Caco-2 (cell line): ENCODE measurements at regions not wholly inside any gene's neighbourhood (a gene's known extent, or its start where the extent isn't known, plus 50 kb on each side); places are given as distances from the start of the nearest gene placed in this dataset.

Experiments used
- BruUV-seq: library from RNA; stranded (reverse); fragments of 400-500 nt; replicated peaks from 2 replicates; lab custom pipeline; 2021; lab: Mats Ljungman, UMichigan
- CTCF ChIA-PET: fragments of 300-600 bp; sonication (Branson Sonifier 250); formaldehyde crosslinking; loops from one replicate; lab custom pipeline; 2022; ENCODE audit warnings: antibody characterized with exemption; lab: Charles Lee
- POLR2A ChIA-PET: fragments of 300-600 bp; sonication (Branson Sonifier 250); formaldehyde crosslinking; loops from one replicate; lab custom pipeline; 2022; ENCODE audit warnings: antibody characterized with exemption; lab: Charles Lee
- DNase-seq, 2 experiments: peaks; one replicate each; pipeline versions ENCODE4 v3.0.0 to v3.0.0-alpha.2; 2020 to 2022
- H3K27me3 ChIP-seq: replicated peaks from 2 replicates; pipeline ENCODE4 v1.6.0; 2011; ENCODE audit warnings: low read length; ENCODE audit not compliant: control insufficient read depth, insufficient read depth
- H3K36me3 ChIP-seq: 2 replicates; pipeline ENCODE4 v1.5.1; 2011; ENCODE audit warnings: low read length; ENCODE audit not compliant: control insufficient read depth, insufficient read depth
- H3K4me1 ChIP-seq: fragments of 250-450 bp; sonication (Bioruptor Pico); 2 replicates; pipeline ENCODE4 v1.5.1; 2020; ENCODE audit warnings: mild to moderate bottlenecking
- H3K4me3 ChIP-seq: 2 replicates; pipeline ENCODE4 v1.5.1; 2011; ENCODE audit warnings: low read depth, mild to moderate bottlenecking, control low read depth, low read length
- H3K9me3 ChIP-seq: fragments of 250-450 bp; sonication (Bioruptor Pico); 2 replicates; pipeline ENCODE4 v1.5.1; 2020; ENCODE audit warnings: mild to moderate bottlenecking, moderate library complexity
- H3K27ac Mint-ChIP-seq: one replicate; pipeline ENCODE4 v1.8.0; 2022; ENCODE audit warnings: mixed read lengths; ENCODE audit not compliant: unreplicated experiment
- H3K27me3 Mint-ChIP-seq: one replicate; pipeline ENCODE4 v1.8.0; 2022; ENCODE audit warnings: mixed read lengths; ENCODE audit not compliant: insufficient read depth, unreplicated experiment
- H3K36me3 Mint-ChIP-seq: one replicate; pipeline ENCODE4 v1.8.0; 2022; ENCODE audit warnings: mild to moderate bottlenecking, mixed read lengths; ENCODE audit not compliant: insufficient read depth, unreplicated experiment
- H3K4me1 Mint-ChIP-seq: one replicate; pipeline ENCODE4 v1.8.0; 2022; ENCODE audit warnings: low read depth, mixed read lengths; ENCODE audit not compliant: unreplicated experiment
- H3K4me3 Mint-ChIP-seq: one replicate; pipeline ENCODE4 v1.8.0; 2022; ENCODE audit warnings: mild to moderate bottlenecking, moderate library complexity, mixed read lengths; ENCODE audit not compliant: unreplicated experiment
- H3K9me3 Mint-ChIP-seq: one replicate; pipeline ENCODE4 v1.8.0; 2022; ENCODE audit warnings: mixed read lengths; ENCODE audit not compliant: unreplicated experiment
- CTCF ChIP-seq, 2 experiments: fragments of 200-600 bp in 1 of 2; IDR thresholded peaks; 1 replicate in 1 of 2; 2 replicates in 1 of 2; pipeline versions ENCODE4 v1.5.1 to v1.8.0; 2011 to 2022; ENCODE audit warnings: antibody characterized with exemption in 1 of 2, control low read depth in 1 of 2, inconsistent platforms in 1 of 2, low read depth in 1 of 2, low read length in 1 of 2, mild to moderate bottlenecking in 1 of 2, moderate library complexity in 1 of 2; ENCODE audit not compliant: insufficient read depth in 1 of 2, severe bottlenecking in 1 of 2, unreplicated experiment in 1 of 2
- intact Hi-C: fragments of 100-400 bp; cut with micrococcal nuclease; formaldehyde crosslinking; loops from one replicate; pipeline ENCODE4 v1.10.0; 2022; ENCODE audit not compliant: unreplicated experiment

GRCh38 chr20:23242104-23242503 is 108.5 kb upstream of the NXT1 start:
- no peak for TF ChIP-seq CTCF (IDR thresholded peaks at IDR 0.05; ENCODE audit: insufficient read depth in 1 of 2, low read depth in 1 of 2, low read length in 1 of 2, severe bottlenecking in 1 of 2, unreplicated experiment in 1 of 2)
- intact Hi-C loops: loop anchor here (1.0 kb wide), 2 partner anchors 10 to 30 kb away; no protein-coding TSS in a partner anchor
- H3K4me3 Mint-ChIP-seq: no peak overlapping the region
- POLR2A ChIA-PET: no interaction called here
- peaks cover 18% of the 10 kb centered on the region for H3K9me3 Mint-ChIP-seq
- H3K4me3 ChIP-seq: no peak overlapping the region
- BruUV-seq: no TSS peak
- peaks cover 8% of the 10 kb centered on the region for H3K4me1 Mint-ChIP-seq
- H3K36me3 Mint-ChIP-seq: no peaks in the 10 kb centered on the region
- H3K27me3 Mint-ChIP-seq: no peaks in the 10 kb centered on the region
- peak; percentile 48 to 55 for DNase-seq
- no peaks in the 10 kb centered on the region for H3K27me3 ChIP-seq
- H3K9me3 ChIP-seq: no peaks in the 10 kb centered on the region
- CTCF ChIA-PET: interaction anchor here (0.5 to 1.7 kb wide), 3 partner anchors 9 to 474 kb away, joined by 3 to 9 read pairs (median 3); no protein-coding TSS in a partner anchor
- no peak overlapping the region for H3K27ac Mint-ChIP-seq
- no peaks in the 10 kb centered on the region; the same call in 1 of the 2 replicates for H3K36me3 ChIP-seq
- no peaks in the 10 kb centered on the region; the same call in 1 of the 2 replicates for H3K4me1 ChIP-seq

GRCh38 chr20:23241416-23241815 is 109.2 kb upstream of the NXT1 start:
- no peak overlapping the region for H3K27ac Mint-ChIP-seq
- H3K36me3 Mint-ChIP-seq: no peaks in the 10 kb centered on the region
- Histone ChIP-seq H3K4me3 (no peak overlapping the region), H3K27me3 (no peaks in the 10 kb centered on the region), H3K4me1 (no peaks in the 10 kb centered on the region; the same call in 1 of the 2 replicates), H3K36me3 (no peaks in the 10 kb centered on the region; the same call in 1 of the 2 replicates), H3K9me3 (no peaks in the 10 kb centered on the region)
- DNase-seq: no peak
- no peaks in the 10 kb centered on the region for H3K27me3 Mint-ChIP-seq
- TF ChIP-seq CTCF (IDR thresholded peaks at IDR 0.05; ENCODE audit: insufficient read depth in 1 of 2, low read depth in 1 of 2, low read length in 1 of 2, severe bottlenecking in 1 of 2, unreplicated experiment in 1 of 2): no peak
- H3K4me1 Mint-ChIP-seq: peaks cover 8% of the 10 kb centered on the region
- intact Hi-C loops: no loop called here
- H3K4me3 Mint-ChIP-seq: no peak overlapping the region
- POLR2A ChIA-PET: no interaction called here
- CTCF ChIA-PET: interaction anchor here (1.7 kb wide), 1 partner anchor 9 kb away, joined by 9 read pairs; no protein-coding TSS in a partner anchor
- no TSS peak for BruUV-seq
- H3K9me3 Mint-ChIP-seq: peaks cover 18% of the 10 kb centered on the region

GRCh38 chr20:23240519-23240918 is 110.1 kb upstream of the NXT1 start:
- POLR2A ChIA-PET: no interaction called here
- CTCF ChIA-PET: no interaction called here
- H3K4me3 Mint-ChIP-seq: no peak overlapping the region

More at GRCh38 chr20:23240519-23240918, 110.1 kb upstream of the NXT1 start:
- Mint-ChIP-seq H3K4me1 (peaks cover 6% of the 10 kb centered on the region), H3K36me3 (no peaks in the 10 kb centered on the region), H3K27me3 (no peaks in the 10 kb centered on the region), H3K9me3 (peaks cover 20% of the 10 kb centered on the region), H3K27ac (no peak overlapping the region)
- no peak overlapping the region for H3K4me3 ChIP-seq
- H3K4me1 ChIP-seq: no peaks in the 10 kb centered on the region; the same call in 1 of the 2 replicates
- no peak for DNase-seq
- H3K36me3 ChIP-seq: no peaks in the 10 kb centered on the region; the same call in 1 of the 2 replicates
- BruUV-seq: no TSS peak
- H3K27me3 ChIP-seq: no peaks in the 10 kb centered on the region
- no peak for TF ChIP-seq CTCF (IDR thresholded peaks at IDR 0.05; ENCODE audit: insufficient read depth in 1 of 2, low read depth in 1 of 2, low read length in 1 of 2, severe bottlenecking in 1 of 2, unreplicated experiment in 1 of 2)
- intact Hi-C loops: no loop called here
- H3K9me3 ChIP-seq: no peaks in the 10 kb centered on the region
